H9 (cell line): ENCODE measurements at regions not wholly inside any gene's neighbourhood (a gene's known extent, or its start where the extent isn't known, plus 50 kb on each side); places are given as distances from the start of the nearest gene placed in this dataset.

ENCODE experiments used
- DNase-seq: peaks from one replicate; pipeline ENCODE4 v3.0.0-alpha.2; 2017
- H2AFZ ChIP-seq: one replicate; pipeline ENCODE4 v1.6.1; 2013; ENCODE audit warnings: mild to moderate bottlenecking, low read length, control low read depth, moderate library complexity
- H2AK5ac ChIP-seq: 2 replicates; pipeline ENCODE4 v1.6.1; 2013; ENCODE audit warnings: low read length, control low read depth, mixed read lengths; ENCODE audit not compliant: insufficient read length
- H2BK120ac ChIP-seq: one replicate; pipeline ENCODE4 v1.6.1; 2013; ENCODE audit warnings: low read depth, mild to moderate bottlenecking, low read length, control low read depth, inconsistent platforms; ENCODE audit not compliant: poor library complexity, severe bottlenecking
- H2BK12ac ChIP-seq: 2 replicates; pipeline ENCODE4 v1.6.1; 2013; ENCODE audit warnings: low read length, control low read depth, mixed read lengths, low read depth; ENCODE audit not compliant: insufficient read length
- H2BK15ac ChIP-seq: 2 replicates; pipeline ENCODE4 v1.6.1; 2013; ENCODE audit warnings: low read depth, low read length, control low read depth
- H2BK20ac ChIP-seq: one replicate; pipeline ENCODE4 v1.6.1; 2013; ENCODE audit warnings: low read depth, mild to moderate bottlenecking, low read length, control low read depth, inconsistent platforms; ENCODE audit not compliant: poor library complexity, severe bottlenecking
- H2BK5ac ChIP-seq: 2 replicates; pipeline ENCODE4 v1.6.1; 2013; ENCODE audit warnings: low read length, control low read depth, mixed read lengths; ENCODE audit not compliant: insufficient read length
- H3K14ac ChIP-seq: 2 replicates; pipeline ENCODE4 v1.6.1; 2013; ENCODE audit warnings: low read length, control low read depth; ENCODE audit not compliant: insufficient read depth
- H3K18ac ChIP-seq: 2 replicates; pipeline ENCODE4 v1.6.1; 2013; ENCODE audit warnings: low read depth, mild to moderate bottlenecking, mixed read lengths, low read length, control low read depth; ENCODE audit not compliant: insufficient read length
- H3K23ac ChIP-seq: 2 replicates; pipeline ENCODE4 v1.6.1; 2013; ENCODE audit warnings: low read length, control low read depth, mixed read lengths, low read depth; ENCODE audit not compliant: insufficient read length
- H3K23me2 ChIP-seq: 2 replicates; pipeline ENCODE4 v1.6.1; 2013; ENCODE audit warnings: low read depth, mild to moderate bottlenecking, mixed read lengths, low read length, control low read depth; ENCODE audit not compliant: insufficient read length, poor library complexity, severe bottlenecking
- H3K27ac ChIP-seq: 2 replicates; pipeline ENCODE4 v1.5.1; 2013; ENCODE audit warnings: low read length, control low read depth, mixed read lengths, low read depth; ENCODE audit not compliant: insufficient read length
- H3K27me3 ChIP-seq: 2 replicates; pipeline ENCODE4 v1.6.1; 2013; ENCODE audit warnings: low read length, control low read depth, inconsistent platforms; ENCODE audit not compliant: insufficient read depth
- H3K4ac ChIP-seq: 2 replicates; pipeline ENCODE4 v1.6.1; 2013; ENCODE audit warnings: low read depth, mild to moderate bottlenecking, control low read depth, inconsistent platforms, low read length, moderate library complexity
- H3K4me1 ChIP-seq: 2 replicates; pipeline ENCODE4 v1.6.1; 2013; ENCODE audit warnings: low read length, control low read depth, inconsistent platforms; ENCODE audit not compliant: insufficient read depth
- H3K4me2 ChIP-seq: 2 replicates; pipeline ENCODE4 v1.6.1; 2013; ENCODE audit warnings: low read length, control low read depth, mixed read lengths; ENCODE audit not compliant: insufficient read length, insufficient read depth
- H3K56ac ChIP-seq: 2 replicates; pipeline ENCODE4 v1.6.1; 2013; ENCODE audit warnings: low read depth, mild to moderate bottlenecking, mixed read lengths, low read length, control low read depth; ENCODE audit not compliant: insufficient read length
- H3K79me1 ChIP-seq: 2 replicates; pipeline ENCODE4 v1.6.1; 2013; ENCODE audit warnings: low read depth, mild to moderate bottlenecking, moderate library complexity, low read length, control low read depth, inconsistent platforms; ENCODE audit not compliant: insufficient read depth, poor library complexity, severe bottlenecking
- H3K79me2 ChIP-seq: 2 replicates; pipeline ENCODE4 v1.6.1; 2013; ENCODE audit warnings: low read length, control low read depth, inconsistent platforms; ENCODE audit not compliant: insufficient read depth
- H3K9ac ChIP-seq: 2 replicates; pipeline ENCODE4 v1.6.1; 2013; ENCODE audit warnings: low read length, control low read depth, mixed read lengths; ENCODE audit not compliant: insufficient read length; ENCODE audit errors: extremely low read depth
- H3K9me3 ChIP-seq: one replicate; pipeline ENCODE4 v1.6.1; 2013; ENCODE audit warnings: low read depth, low read length, inconsistent platforms; ENCODE audit not compliant: control insufficient read depth
- H3T11ph ChIP-seq: one replicate; pipeline ENCODE4 v1.6.1; 2013; ENCODE audit warnings: mild to moderate bottlenecking, low read length, control low read depth, inconsistent platforms
- H4K20me1 ChIP-seq: one replicate; pipeline ENCODE4 v1.6.1; 2013; ENCODE audit not compliant: control insufficient read depth, insufficient read length, insufficient read depth
- H4K5ac ChIP-seq: 2 replicates; pipeline ENCODE4 v1.6.1; 2013; ENCODE audit warnings: low read depth, mild to moderate bottlenecking, mixed read lengths, low read length, control low read depth; ENCODE audit not compliant: insufficient read length
- H4K8ac ChIP-seq: replicated peaks from 2 replicates; pipeline ENCODE4 v1.6.1; 2013; ENCODE audit warnings: low read length, control low read depth, mixed read lengths, low read depth; ENCODE audit not compliant: insufficient read length
- H4K91ac ChIP-seq: 2 replicates; pipeline ENCODE4 v1.6.1; 2013; ENCODE audit warnings: low read depth, mild to moderate bottlenecking, moderate library complexity, mixed read lengths, low read length, control low read depth; ENCODE audit not compliant: insufficient read length
- H3K27ac Mint-ChIP-seq, 3 experiments: 2 replicates in 2 of 3; 3 replicates in 1 of 3; pipeline ENCODE4 v1.8.0; 2020 to 2021; ENCODE audit warnings: mixed read lengths in 3 of 3, mild to moderate bottlenecking in 1 of 3, moderate library complexity in 1 of 3
- H3K27me3 Mint-ChIP-seq: 2 replicates; pipeline ENCODE4 v1.8.0; 2021; ENCODE audit warnings: low read depth, mild to moderate bottlenecking, moderate library complexity, mixed read lengths
- H3K36me3 Mint-ChIP-seq, 3 experiments: 2 replicates in 2 of 3; 3 replicates in 1 of 3; pipeline ENCODE4 v1.8.0; 2020 to 2021; ENCODE audit warnings: low read depth in 3 of 3, mixed read lengths in 3 of 3; ENCODE audit not compliant: insufficient read depth in 1 of 3
- H3K4me1 Mint-ChIP-seq, 2 experiments: 2 replicates each; pipeline ENCODE4 v1.8.0; 2020; ENCODE audit warnings: mixed read lengths in 2 of 2
- H3K4me3 Mint-ChIP-seq, 2 experiments: 2 replicates in 1 of 2; 3 replicates in 1 of 2; pipeline ENCODE4 v1.8.0; 2020 to 2021; ENCODE audit warnings: mild to moderate bottlenecking in 2 of 2, mixed read lengths in 2 of 2, moderate library complexity in 1 of 2
- H3K9me3 Mint-ChIP-seq, 2 experiments: 2 replicates in 1 of 2; 3 replicates in 1 of 2; pipeline ENCODE4 v1.8.0; 2020; ENCODE audit warnings: mild to moderate bottlenecking in 2 of 2, mixed read lengths in 2 of 2, moderate library complexity in 1 of 2
- whole genome bisulfite sequencing: extraction: QIAGEN DNeasy Blood & Tissue Kit; methylation state at CpG from one replicate; pipeline ENCODE4 v1.1.7; 2013; ENCODE audit warnings: missing lambda C conversion rate, low lambda C conversion rate, mixed read lengths; ENCODE audit not compliant: insufficient read length; ENCODE audit errors: extremely low coverage; 5-methylcytosine and 5-hydroxymethylcytosine counted together
- TF ChIP-seq, protein P1 (sequence below): fragments of 200-600 bp; sonication (generic); conservative IDR thresholded peaks from 3 replicates; pipeline ENCODE4 v1.8.0; 2021; ENCODE audit warnings: antibody characterized with exemption, mild to moderate bottlenecking

GRCh38 chr3:26078539-26078938, 288.6 kb downstream of the OXSM start:
- Histone ChIP-seq H3K4me2 (no peak overlapping the region), H3K79me1 (no peaks in the 10 kb centered on the region), H3K27ac (no peak overlapping the region), H3K9me3 (no peaks in the 10 kb centered on the region), H4K5ac (no peak overlapping the region), H3K23me2 (no peaks in the 10 kb centered on the region), H2BK5ac (no peak overlapping the region), H4K8ac (no peak overlapping the region), H3K23ac (no peak overlapping the region), H3T11ph (no peak overlapping the region), H3K4ac (no peak overlapping the region), H4K91ac (no peak overlapping the region), H3K9ac (no peak overlapping the region), H2AFZ (no peak overlapping the region), H2BK120ac (no peak overlapping the region), H2BK15ac (no peak overlapping the region), H3K27me3 (no peaks in the 10 kb centered on the region), H3K79me2 (no peaks in the 10 kb centered on the region), H2BK12ac (no peak overlapping the region), H2AK5ac (no peak overlapping the region), H4K20me1 (no peaks in the 10 kb centered on the region), H3K4me1 (no peaks in the 10 kb centered on the region), H3K18ac (no peak overlapping the region), H3K56ac (no peak overlapping the region), H2BK20ac (no peak overlapping the region), H3K14ac (no peak overlapping the region)
- WGBS = no CpG with 5 or more reads among the region's 1 CpG
- no peak overlapping the region for H3K4me3 Mint-ChIP-seq
- TF ChIP-seq, protein P1, sequence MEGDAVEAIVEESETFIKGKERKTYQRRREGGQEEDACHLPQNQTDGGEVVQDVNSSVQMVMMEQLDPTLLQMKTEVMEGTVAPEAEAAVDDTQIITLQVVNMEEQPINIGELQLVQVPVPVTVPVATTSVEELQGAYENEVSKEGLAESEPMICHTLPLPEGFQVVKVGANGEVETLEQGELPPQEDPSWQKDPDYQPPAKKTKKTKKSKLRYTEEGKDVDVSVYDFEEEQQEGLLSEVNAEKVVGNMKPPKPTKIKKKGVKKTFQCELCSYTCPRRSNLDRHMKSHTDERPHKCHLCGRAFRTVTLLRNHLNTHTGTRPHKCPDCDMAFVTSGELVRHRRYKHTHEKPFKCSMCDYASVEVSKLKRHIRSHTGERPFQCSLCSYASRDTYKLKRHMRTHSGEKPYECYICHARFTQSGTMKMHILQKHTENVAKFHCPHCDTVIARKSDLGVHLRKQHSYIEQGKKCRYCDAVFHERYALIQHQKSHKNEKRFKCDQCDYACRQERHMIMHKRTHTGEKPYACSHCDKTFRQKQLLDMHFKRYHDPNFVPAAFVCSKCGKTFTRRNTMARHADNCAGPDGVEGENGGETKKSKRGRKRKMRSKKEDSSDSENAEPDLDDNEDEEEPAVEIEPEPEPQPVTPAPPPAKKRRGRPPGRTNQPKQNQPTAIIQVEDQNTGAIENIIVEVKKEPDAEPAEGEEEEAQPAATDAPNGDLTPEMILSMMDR = no peak
- no peaks in the 10 kb centered on the region; the same call in 1 of the 2 replicates for H3K27me3 Mint-ChIP-seq
- H3K27ac Mint-ChIP-seq = no peak overlapping the region
- DNase-seq = no peak
- peaks cover 0 to 4% of the 10 kb centered on the region in 2 experiments; a peak in 1 of 5 replicates for H3K9me3 Mint-ChIP-seq
- no peaks in the 10 kb centered on the region for H3K36me3 Mint-ChIP-seq
- no peaks in the 10 kb centered on the region for H3K4me1 Mint-ChIP-seq
